HTR-8/SVneo (cell line): ENCODE measurements at regions not wholly inside any gene's neighbourhood (a gene's known extent, or its start where the extent isn't known, plus 50 kb on each side); places are given as distances from the start of the nearest gene placed in this dataset.

Source experiments
- DNase-seq: peaks from one replicate; pipeline ENCODE4 v3.0.0; 2011; ENCODE audit warnings: low spot score, mixed read lengths; ENCODE audit not compliant: insufficient read length
- FAIRE-seq: peaks from 2 replicates; lab custom pipeline; 2011; peaks lifted over from hg19 to GRCh38; lab: Jason Lieb, UNC

DNA sequence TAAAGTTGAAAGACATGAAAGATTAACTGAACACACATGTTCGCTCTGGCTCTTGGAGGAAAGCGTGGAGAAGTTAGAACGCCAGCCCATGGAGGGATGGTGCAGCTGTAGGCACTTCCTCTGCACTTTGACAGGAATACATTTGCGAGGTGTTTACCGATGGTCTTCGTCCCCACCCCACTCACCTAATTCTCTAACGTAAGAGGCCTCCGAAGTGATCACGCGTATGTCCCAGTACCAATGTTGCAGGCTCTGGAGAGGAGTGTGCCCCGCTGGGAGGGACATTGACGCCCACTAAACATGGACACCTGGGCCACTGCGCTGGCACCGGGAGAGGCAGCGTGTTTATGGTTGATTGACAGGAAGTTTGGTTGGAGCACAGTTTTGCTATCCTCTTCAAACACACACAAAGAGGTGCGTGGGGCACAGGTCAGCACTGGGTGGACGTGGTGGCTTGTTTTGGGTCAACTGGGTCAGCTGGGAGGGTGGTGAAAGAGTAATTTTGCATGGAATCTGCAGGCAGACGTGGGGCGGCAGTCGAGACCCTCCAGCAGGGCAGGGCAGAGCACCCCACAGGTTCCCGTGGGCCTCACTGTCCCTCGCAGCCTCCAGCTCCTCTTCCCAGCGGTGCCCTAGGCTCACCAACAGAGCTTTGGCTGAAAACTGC, 110.1 kb downstream of the DLL1 start:
- no peak for DNase-seq
- FAIRE-seq: no peak

DNA sequence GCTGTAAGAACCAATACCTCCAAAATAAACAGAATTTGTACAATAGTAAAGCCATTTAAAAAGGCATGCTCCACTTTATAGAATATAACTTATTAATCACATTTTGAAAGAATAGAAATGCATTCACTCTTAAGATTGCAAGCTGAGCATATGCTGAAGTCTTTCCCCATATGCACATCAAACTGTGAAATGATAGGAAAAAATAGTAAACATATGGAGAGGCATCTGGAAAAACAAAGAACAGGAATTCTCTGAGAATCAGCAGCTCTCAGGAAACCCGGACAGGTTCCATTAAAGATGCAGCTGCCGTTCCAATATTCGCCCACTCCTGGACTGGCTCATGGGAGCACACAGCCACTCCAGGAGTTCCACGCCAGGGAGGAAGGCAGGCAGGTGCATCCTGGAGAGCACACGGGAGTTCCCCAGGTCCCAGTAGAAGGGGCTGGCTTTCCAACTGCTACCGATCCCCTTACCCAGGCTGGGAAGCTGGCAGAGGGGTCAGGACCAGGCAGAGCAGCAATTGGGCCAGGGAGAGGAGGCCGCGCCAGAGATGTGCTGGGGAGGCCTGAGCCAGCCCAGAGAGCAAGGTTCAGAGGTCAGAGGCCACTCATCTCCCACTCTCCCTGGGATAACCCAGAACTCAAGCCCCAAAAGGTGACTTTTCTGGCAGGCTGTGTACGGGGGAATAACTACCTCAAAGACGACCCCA, 111.1 kb downstream of the DLL1 start:
- DNase-seq (no peak), FAIRE-seq (no peak)

DNA sequence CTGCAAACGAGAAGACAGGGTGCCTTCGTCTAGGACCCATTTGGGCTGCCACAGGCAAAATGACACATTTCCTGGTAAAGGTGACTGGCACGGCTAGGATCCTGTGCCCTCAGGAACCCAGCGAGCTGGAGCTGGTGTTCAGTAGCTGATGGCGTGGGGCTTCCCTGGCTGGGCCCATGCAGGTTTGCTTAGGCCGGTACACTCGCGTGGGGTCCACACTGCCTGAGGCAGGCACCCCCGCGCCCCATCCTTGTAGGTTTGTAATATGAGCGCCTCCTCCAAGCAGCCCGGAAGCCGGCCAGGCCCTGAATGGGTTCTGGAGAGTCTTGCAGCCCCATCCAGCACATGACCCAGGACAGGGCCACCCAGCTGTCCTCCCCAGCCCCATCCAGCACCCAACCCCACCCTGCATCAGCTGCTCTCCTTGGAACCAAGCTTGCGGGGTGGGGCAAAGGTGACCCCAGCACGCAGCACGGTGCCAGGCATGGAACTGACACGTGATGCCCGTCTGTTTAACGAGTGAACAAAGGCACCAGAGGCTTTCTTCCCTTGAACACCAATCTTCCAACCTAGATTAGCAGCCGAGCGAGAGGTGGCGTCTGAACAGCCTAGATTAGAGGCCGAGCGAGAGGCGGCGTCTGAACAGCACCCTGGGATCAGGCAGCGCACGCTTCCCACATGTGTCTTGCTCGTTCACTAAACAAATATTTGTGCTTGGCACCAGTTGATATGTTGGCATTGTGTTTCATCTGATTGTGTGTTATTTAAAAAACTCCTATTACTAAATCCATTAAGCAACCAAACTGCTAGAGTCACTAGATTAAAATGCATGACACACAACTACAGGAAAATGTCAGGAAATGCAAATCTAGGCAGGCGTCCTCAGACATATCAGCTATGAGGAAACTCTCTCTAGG, 112.1 kb downstream of the DLL1 start:
- DNase-seq (no peak), FAIRE-seq (no peak)

DNA sequence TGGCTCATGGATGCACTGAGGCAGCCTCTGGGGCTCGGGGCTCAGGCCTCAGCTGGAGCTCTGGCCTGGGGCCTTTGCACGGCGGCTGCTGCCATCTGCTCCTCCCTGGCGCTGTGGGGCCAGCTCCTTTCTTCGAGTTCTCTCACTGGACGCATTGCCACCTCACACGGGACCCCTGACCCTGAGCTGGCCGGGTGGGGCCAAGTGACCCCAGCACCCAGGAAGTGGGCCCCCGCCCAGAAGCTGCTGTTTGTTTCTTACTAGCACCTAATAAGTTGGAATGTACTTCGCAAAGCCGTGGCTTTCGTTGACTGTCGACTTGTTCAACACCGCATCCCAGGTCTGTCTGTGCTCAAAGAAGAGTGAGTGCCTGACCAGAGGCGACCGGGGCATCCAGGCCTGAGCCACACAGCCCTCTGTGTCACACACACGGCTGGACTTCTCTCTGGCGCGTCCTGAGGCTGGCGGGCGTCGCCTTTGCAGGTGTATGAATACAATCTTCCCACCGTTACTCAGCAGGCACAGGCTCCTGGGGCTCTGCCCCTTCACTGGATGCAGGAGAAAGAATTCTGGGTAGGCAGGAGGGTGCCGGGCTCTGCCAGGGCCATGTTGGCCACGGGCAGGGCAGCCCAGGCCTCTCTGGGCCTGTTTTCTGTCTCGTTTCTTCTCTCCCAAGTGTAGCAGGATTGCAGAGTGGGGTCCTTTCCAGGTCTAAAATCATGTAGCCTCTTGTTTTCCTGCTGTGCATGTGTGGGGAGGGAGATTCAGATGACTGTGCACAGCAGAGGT, 112.9 kb downstream of the DLL1 start:
- no peak for FAIRE-seq

DNA sequence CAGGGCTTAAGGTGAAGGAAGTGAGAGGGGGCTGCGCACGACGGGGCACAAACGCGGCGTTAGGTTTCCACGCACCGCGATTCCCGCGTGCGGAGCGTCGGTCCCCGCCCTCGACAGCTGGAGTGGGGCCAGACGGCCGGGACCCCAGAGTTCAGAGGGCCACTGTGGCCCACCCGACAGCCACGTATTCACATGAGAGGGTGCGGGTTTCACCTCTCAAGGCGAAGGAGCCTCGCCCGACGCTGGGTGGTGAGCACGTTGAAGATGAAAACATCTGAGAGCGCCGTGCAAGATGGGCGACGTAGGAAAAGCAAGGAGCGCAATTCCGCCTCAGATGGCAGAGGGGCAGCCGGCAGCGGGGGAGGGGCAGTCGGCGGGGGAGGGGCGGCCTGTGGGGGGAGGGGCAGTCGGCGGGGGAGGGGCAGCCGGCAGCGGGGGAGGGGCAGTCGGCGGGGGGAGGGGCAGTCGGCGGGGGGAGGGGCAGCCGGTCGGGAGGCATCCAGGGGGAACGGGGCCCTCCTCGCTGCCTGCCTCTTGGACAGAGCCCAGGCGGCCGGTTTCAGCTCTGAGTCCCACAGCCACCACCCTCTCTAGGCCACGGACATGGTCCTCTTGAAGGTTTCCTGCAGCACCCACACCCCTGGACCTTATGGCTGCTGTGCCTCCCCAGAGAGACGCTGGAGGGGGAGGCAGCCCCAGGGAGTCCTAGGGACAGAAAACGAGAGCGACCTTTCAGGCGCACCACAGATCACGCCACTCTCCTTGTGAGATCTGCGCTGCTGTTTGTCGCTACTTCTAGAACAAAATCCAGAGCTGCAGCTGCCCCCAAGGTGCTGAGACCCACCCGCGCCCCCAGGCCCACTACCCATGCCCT, 113.7 kb downstream of the DLL1 start:
- FAIRE-seq: no peak
- no peak for DNase-seq

More for the DNA sequence above, 112.9 kb downstream of the DLL1 start:
- DNase-seq: no peak

DNA sequence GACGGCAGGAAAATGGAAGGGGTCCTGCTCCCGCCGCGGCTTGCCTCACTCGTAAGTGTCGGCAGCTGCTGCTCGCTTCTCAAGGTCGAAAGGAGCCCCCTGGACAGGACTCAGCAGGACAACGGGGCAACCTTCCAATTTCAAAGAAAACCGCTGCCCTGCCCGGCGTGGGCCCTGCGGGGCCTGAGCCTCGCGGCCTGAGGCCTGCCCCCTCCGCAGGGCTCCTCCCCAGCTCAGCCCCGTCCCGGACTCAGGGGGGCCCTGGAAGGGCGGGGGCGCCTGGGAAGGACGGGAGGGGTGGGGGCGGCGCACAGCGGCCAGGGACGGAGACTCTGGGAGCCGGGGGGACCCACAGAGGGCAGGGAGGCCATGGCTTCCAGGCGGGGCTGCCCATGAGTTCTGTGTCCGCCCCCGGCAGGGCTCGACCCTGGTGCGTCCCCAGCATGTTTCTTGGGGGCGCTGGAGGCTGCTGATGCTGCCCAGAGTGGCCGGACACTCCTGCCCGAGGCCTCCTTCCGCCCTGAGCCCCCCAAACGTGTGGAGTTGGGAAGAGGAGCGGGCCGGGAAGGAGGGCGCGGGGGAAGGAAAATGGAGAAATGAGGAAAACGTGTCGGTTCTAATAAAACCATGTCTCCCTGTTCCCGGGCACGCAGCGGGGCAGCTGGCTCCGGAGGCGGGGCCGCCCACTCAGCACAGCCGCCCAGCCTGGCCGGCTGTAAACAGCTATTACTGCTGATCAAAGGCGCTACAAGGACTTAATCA, 114.6 kb downstream of the DLL1 start:
- FAIRE-seq: no peak
- DNase-seq: no peak

DNA sequence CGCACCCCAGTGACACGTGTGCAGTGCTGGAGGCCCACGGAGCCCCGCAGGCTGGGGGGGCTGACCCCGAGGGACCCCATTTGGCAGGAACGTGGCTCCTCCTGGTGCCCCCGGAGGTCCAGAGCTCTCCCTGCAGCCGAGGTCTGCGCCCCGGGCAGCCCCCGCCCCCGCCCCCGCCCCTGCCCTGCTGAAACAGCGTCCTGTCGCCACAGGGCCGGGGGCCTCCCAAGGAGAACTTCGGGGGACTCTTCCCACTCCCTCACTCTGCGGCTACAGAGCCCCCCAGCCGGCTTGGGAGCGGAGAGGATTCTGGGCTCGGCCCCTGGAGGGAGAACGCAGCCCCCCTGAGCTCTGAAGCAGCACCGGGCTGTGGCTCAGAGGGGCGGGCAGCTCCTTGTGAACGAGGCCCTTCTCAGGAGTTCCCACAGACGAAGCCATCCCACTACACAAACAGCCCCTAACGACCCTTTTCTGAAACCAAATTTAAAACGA, 115.2 kb downstream of the DLL1 start:
- FAIRE-seq: no peak

DNA sequence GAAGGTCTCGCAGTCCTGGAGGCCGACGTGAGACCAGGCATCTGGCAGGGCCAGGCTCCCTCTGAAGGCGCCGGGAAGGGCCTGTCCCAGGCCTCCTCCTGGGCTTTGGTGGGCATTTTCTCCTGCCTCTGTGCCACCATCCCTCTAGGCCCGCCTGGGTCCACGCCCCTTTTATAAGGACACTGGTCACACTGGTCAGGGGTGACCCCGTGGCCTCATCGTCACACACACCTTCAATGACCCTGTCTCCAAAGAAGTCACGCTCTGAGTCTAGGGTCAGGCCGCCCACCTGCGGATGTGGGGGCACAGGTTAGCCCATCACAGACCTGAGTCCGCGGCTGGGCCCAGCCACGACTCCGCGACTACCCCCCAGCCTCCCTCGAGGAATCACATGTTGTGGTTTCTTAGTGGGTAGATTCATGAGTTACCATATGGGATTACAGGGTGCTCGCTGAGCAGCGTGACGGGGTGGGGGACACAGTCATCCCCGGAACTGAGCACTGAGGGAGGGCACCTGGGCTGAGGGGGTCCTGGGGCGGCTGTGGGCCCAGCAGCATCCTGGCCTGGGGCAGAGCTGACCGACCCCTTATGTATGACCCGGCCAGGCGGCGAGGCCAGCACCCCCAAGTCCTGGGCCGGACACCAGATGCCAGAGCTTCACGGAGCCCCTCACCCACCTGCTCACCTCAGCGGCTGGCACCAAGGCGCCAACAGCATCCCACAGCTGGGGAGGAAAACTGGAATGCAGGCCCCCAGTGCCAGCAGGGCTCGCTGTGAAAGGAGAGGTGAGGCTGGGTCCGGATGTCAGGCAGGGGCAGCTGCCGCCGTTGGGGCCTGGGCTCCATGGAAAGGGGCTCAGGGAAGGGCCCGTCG, 115.9 kb downstream of the DLL1 start:
- DNase-seq (no peak), FAIRE-seq (no peak)

More for the DNA sequence above, 115.2 kb downstream of the DLL1 start:
- DNase-seq: no peak

DNA sequence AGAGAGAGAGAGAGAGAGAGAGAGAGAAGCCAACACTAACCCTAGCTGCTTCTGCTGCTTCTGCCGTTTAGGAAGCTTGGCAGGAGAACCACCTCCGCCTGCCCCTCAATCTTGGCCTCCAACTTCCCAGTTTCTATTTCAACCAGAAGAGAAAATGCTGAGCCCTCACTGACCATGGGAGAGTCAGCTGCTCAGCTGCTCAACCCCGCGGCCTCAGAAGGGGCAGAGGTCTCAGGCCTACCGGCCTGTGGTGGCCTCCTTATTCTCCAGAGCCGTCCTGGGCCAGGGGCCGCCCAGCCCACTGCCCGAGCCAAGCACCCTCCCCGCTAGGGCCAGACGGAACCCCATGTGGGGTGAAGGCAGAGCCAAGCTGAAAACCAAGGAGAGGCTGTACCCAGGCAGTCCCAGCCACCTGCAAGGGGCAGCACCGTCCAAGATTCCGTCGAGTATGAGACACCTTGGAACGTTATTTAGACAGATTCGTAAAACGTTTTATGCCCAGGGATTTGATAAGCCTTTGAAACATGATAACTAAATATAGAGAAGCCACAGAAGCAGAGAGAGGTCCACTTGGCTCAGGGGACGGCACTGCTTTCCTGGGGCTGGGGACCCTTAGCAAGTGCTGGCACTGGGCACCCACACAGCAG, 116.6 kb downstream of the DLL1 start:
- FAIRE-seq (no peak), DNase-seq (no peak)

DNA sequence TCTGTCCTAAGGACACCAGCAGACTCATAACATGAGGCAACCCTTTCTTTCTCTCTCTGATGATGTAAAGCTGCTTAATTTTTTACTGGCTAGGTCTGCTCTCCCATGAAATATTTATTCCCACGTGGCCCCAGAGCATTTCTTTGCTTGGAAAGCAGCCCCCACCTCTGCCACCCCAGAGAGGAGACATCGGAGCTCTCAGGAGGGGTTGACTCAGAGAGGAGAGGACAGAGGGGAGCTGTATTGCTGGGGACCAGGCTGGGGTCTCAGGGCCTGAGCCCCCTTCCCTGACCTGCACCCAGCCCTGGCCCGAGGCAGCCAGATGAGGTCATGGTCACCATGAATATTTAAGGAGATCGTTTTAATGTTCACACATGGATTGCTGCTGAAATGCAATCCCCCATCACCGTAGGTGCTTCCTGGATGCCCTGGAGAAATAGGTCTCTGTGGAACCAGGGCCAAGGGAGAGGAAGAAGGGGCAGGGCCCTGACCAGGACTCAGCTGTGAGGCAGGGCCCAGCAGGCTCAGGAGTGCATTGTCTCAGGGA, 117.5 kb downstream of the DLL1 start:
- FAIRE-seq: no peak

DNA sequence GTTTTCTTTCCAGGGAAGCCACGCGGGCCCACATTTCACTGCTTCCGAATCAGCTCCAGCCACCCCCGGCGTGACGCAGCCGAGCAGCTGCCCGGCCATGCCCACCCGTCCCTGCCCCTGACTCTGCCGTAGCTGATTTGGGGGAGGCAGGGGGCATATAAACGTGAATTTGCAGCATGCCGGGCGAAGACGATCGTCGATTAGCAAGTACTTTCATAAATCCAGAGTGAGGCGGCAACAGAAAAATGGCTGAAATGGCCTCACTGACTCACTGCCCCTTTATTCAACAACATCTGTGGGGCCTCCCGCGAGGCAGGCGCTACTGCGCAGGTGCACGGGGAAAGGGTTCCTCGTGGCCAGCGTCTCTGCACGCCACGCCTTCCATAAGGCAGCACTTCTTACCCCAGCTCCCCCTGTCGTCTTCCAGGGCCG, 118.0 kb downstream of the DLL1 start:
- FAIRE-seq (no peak), DNase-seq (no peak)

More for the DNA sequence above, 117.5 kb downstream of the DLL1 start:
- no peak for DNase-seq

DNA sequence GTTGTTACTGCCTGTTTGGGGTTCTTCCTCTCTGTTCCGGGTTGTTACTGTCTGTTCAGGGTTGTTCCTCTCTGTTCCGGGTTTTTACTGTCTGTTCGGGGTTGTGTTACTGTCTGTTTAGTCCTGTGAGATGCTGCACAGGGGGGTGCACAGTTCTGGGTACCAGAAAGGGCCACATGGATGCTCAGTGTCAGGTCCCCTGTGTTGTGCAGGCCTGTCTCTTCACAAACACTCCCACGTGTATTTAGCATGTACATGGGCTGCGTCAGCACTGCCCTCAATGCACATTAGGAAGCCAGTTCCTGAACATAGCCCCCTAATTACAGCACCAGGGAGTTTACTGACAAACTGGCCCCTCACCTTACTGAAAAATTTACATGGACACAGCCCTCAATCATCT, 118.5 kb downstream of the DLL1 start:
- no peak for DNase-seq
- FAIRE-seq: no peak

DNA sequence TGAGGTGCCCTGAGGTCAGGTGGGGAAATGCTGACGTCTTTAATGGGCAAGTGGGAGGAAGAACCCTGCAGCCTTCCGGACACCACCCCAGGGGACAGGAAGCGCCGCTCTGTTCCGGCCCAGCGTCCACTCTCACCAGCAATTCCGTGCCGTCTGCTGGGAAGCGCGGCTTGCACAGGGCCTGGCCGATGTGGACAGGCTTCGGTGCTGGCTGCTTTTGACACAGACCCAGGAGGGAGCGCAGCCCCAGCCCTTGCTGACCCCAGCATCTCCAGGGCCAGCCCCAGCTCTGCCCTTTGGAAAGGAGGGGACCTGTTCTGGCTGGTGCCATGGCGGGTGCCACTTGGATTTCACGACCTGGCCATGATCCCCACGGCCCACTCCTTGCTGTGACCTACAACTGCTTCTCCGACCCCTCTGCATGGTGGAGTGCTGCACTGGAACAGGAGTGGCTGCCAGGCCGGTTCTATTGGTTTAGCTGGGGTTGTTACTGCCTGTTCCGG, 123.2 kb downstream of the DLL1 start:
- no peak for DNase-seq
- FAIRE-seq: no peak

DNA sequence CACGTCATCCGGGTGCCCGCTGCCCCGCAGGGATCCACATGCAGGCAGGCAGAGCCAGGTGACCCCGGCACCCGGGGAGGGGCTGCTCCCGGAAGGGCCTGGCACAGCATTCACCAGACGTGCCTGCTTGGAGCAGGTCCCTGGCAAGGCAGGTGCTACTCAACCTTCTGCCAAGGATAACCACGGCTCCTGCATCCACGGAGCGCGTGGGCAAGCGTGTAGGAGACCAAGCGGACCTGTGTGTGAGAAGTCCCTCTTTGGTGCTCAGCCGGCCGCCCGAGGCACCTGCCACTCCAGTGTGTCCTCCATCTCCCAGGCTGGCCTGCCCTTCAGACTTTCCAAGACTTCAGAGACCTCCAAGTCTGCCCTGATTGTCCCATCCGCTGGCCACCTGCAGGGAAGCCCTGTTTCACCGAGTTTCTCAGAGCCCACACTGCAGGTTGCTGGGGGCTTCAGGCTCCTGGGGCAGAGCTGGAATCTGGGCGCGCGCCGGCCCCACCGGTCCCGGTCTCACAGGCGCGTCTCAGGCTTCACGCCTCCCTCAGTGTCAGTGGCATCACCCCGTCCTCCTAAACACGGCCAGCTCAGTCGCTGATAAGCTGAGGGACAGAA, 124.3 kb downstream of the DLL1 start:
- DNase-seq: no peak
- FAIRE-seq: no peak

DNA sequence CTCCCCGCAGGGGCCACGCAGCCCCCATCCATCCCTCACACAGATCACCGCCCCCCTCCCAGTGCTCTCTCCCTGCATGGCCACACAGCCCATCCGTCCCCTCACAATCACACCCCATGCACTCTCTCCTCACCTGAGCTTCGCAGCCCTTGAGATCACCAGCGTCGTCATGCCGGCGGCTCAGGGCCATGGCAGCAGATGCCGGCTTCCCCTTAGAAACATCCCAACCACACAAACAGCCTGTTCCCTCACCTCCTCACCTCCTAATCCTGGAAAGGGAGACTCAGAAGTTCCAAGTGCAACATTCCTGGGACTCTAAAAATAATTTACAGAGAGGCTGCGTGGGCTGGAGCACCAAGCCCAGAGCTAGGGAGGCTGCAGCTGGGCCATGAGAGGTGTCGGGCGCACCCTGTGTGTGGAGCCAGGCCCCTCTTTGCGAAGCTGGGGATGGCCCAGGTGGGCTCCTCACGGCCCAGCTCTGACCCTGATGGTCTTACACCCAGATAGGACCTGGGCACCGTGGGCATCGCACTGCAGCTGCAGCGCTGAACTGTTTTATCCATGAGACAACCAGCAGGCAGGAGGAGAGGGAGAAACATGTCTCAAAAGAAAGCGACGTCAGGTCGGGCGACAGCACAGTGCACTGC, 125.3 kb downstream of the DLL1 start:
- DNase-seq (no peak), FAIRE-seq (no peak)

DNA sequence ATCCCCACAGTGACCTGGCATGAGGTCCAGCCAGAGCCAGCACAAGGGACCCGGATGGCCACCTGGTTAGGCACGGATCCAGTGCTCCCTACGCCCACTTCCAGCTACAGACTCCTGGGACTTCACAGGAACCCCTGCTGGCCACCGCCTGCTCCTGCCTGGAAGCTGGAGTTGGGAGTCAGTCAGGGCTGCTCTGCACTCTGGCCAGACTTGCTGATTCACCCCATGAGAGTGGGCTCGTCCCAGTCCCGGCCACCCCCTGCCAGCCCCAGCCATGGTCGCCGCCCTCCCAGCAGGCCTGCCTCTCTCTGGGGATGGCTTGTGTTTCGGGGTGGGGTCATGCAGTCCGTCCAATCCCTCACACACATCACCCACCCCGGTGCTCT, 125.8 kb downstream of the DLL1 start:
- FAIRE-seq (no peak), DNase-seq (no peak)
